Stomach (tissue), 4 donors: ENCODE measurements at regions not wholly inside any gene's neighbourhood (a gene's known extent, or its start where the extent isn't known, plus 50 kb on each side); places are given as distances from the start of the nearest gene placed in this dataset.

ENCODE experiments used
- CTCF ChIP-seq, 7 experiments: fragments of 450-650 bp in 4 of 7; fragments of 200-600 bp in 3 of 7; sonication (generic) in 3 of 7; IDR thresholded peaks; one replicate each; pipeline ENCODE4 v1.5.1; 2016 to 2019; ENCODE audit warnings: antibody characterized with exemption in 7 of 7, control low read depth in 2 of 7, mild to moderate bottlenecking in 1 of 7
- POLR2A ChIP-seq, 4 donors: fragments of 450-650 bp; IDR thresholded peaks; one replicate each; pipeline ENCODE4 v1.6.1; 2016; ENCODE audit warnings: antibody characterized with exemption in 4 of 4, control low read depth in 2 of 4, mild to moderate bottlenecking in 1 of 4, moderate library complexity in 1 of 4

GRCh38 chr6:40848038-40848437, 191.0 kb downstream of the UNC5CL start:
- TF ChIP-seq CTCF (IDR thresholded peaks at IDR 0.05) = no peak
- no peak for TF ChIP-seq POLR2A (IDR thresholded peaks at IDR 0.05)
